Osteocyte (in vitro differentiated cells): ENCODE measurements at regions not wholly inside any gene's neighbourhood (a gene's known extent, or its start where the extent isn't known, plus 50 kb on each side); places are given as distances from the start of the nearest gene placed in this dataset.

Experiments used
- DNase-seq: peaks from one replicate; pipeline ENCODE4 v3.0.0; 2021; ENCODE audit warnings: mixed read lengths; ENCODE audit not compliant: unreplicated experiment; ENCODE audit errors: extremely low spot score
- H3K27ac Mint-ChIP-seq: one replicate; pipeline ENCODE4 v1.8.0; 2021; ENCODE audit warnings: mild to moderate bottlenecking, mixed read lengths; ENCODE audit not compliant: unreplicated experiment
- H3K27me3 Mint-ChIP-seq: one replicate; pipeline ENCODE4 v1.8.0; 2021; ENCODE audit warnings: mixed read lengths; ENCODE audit not compliant: unreplicated experiment
- H3K36me3 Mint-ChIP-seq: one replicate; pipeline ENCODE4 v1.8.0; 2021; ENCODE audit warnings: mixed read lengths; ENCODE audit not compliant: unreplicated experiment
- H3K4me1 Mint-ChIP-seq: one replicate; pipeline ENCODE4 v1.8.0; 2021; ENCODE audit warnings: mixed read lengths; ENCODE audit not compliant: unreplicated experiment
- H3K4me3 Mint-ChIP-seq: one replicate; pipeline ENCODE4 v1.8.0; 2021; ENCODE audit warnings: mild to moderate bottlenecking, moderate library complexity, mixed read lengths; ENCODE audit not compliant: unreplicated experiment
- H3K9me3 Mint-ChIP-seq: one replicate; pipeline ENCODE4 v1.8.0; 2021; ENCODE audit warnings: mixed read lengths; ENCODE audit not compliant: unreplicated experiment
- TF ChIP-seq, protein P1 (sequence below): fragments of 200-600 bp; sonication (generic); IDR thresholded peaks from 2 replicates; pipeline ENCODE4 v1.5.0; 2021; ENCODE audit warnings: antibody characterized with exemption, mild to moderate bottlenecking, moderate library complexity

- no peak overlapping the region for H3K27ac Mint-ChIP-seq
- peaks cover 6% of the 10 kb centered on the region for H3K9me3 Mint-ChIP-seq
- no peak for DNase-seq
- no peaks in the 10 kb centered on the region for H3K27me3 Mint-ChIP-seq
- TF ChIP-seq, protein P1, sequence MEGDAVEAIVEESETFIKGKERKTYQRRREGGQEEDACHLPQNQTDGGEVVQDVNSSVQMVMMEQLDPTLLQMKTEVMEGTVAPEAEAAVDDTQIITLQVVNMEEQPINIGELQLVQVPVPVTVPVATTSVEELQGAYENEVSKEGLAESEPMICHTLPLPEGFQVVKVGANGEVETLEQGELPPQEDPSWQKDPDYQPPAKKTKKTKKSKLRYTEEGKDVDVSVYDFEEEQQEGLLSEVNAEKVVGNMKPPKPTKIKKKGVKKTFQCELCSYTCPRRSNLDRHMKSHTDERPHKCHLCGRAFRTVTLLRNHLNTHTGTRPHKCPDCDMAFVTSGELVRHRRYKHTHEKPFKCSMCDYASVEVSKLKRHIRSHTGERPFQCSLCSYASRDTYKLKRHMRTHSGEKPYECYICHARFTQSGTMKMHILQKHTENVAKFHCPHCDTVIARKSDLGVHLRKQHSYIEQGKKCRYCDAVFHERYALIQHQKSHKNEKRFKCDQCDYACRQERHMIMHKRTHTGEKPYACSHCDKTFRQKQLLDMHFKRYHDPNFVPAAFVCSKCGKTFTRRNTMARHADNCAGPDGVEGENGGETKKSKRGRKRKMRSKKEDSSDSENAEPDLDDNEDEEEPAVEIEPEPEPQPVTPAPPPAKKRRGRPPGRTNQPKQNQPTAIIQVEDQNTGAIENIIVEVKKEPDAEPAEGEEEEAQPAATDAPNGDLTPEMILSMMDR: no peak
- peaks cover 13% of the 10 kb centered on the region for H3K4me1 Mint-ChIP-seq
- H3K36me3 Mint-ChIP-seq: no peaks in the 10 kb centered on the region
- H3K4me3 Mint-ChIP-seq: no peak overlapping the region
These were observed 67.5 kb upstream of the BTG1 start for GRCh38 chr12:92213166-92213565.

- no peaks in the 10 kb centered on the region for H3K36me3 Mint-ChIP-seq
- peaks cover 2% of the 10 kb centered on the region for H3K9me3 Mint-ChIP-seq
- no peak overlapping the region for H3K27ac Mint-ChIP-seq
- no peak for DNase-seq
- H3K4me3 Mint-ChIP-seq: no peak overlapping the region
- H3K27me3 Mint-ChIP-seq: no peaks in the 10 kb centered on the region
- TF ChIP-seq, protein P1: no peak
- H3K4me1 Mint-ChIP-seq: peaks cover 13% of the 10 kb centered on the region
These were observed 64.4 kb upstream of the BTG1 start for GRCh38 chr12:92210071-92210470.

GRCh38 chr12:92208613-92209121 lies 63.0 kb upstream of the BTG1 start:
- peaks cover 13% of the 10 kb centered on the region for H3K4me1 Mint-ChIP-seq

GRCh38 chr12:92206596-92206995 lies 61.0 kb upstream of the BTG1 start:
- Mint-ChIP-seq H3K4me3 (no peak overlapping the region), H3K27ac (no peak overlapping the region), H3K9me3 (no peaks in the 10 kb centered on the region), H3K4me1 (peaks cover 13% of the 10 kb centered on the region), H3K27me3 (no peaks in the 10 kb centered on the region), H3K36me3 (no peaks in the 10 kb centered on the region)
- TF ChIP-seq, protein P1: no peak
- no peak for DNase-seq

More at GRCh38 chr12:92208613-92209121, 63.0 kb upstream of the BTG1 start:
- peak overlapping the region; percentile 44 for H3K27ac Mint-ChIP-seq
- DNase-seq: no peak
- no peak overlapping the region for H3K4me3 Mint-ChIP-seq
- H3K36me3 Mint-ChIP-seq: no peaks in the 10 kb centered on the region
- TF ChIP-seq, protein P1: no peak
- H3K27me3 Mint-ChIP-seq: no peaks in the 10 kb centered on the region
- no peaks in the 10 kb centered on the region for H3K9me3 Mint-ChIP-seq

GRCh38 chr12:92206011-92206410 lies 60.4 kb upstream of the BTG1 start:
- Mint-ChIP-seq H3K4me3 (no peak overlapping the region), H3K27me3 (no peaks in the 10 kb centered on the region), H3K27ac (no peak overlapping the region), H3K9me3 (no peaks in the 10 kb centered on the region), H3K36me3 (no peaks in the 10 kb centered on the region), H3K4me1 (peaks cover 13% of the 10 kb centered on the region)
- DNase-seq: no peak
- TF ChIP-seq, protein P1: no peak
